GM12864 (cell line): ENCODE measurements at regions not wholly inside any gene's neighbourhood (a gene's known extent, or its start where the extent isn't known, plus 50 kb on each side); places are given as distances from the start of the nearest gene placed in this dataset.

Experiments used
- DNase-seq: peaks from one replicate; pipeline ENCODE4 v3.0.0-alpha.2; 2011; ENCODE audit warnings: low read depth
- H3K4me3 ChIP-seq: 2 replicates; pipeline ENCODE4 v1.5.1; 2011; ENCODE audit warnings: mild to moderate bottlenecking, low read depth, low read length, control low read depth
- TF ChIP-seq, protein P1 (sequence below): IDR thresholded peaks from 2 replicates; pipeline ENCODE4 v1.5.1; 2011; ENCODE audit warnings: low read depth, mild to moderate bottlenecking, moderate library complexity, low read length, control low read depth, inconsistent platforms; ENCODE audit errors: missing control alignments

GRCh38 chrX:113966791-113967190 lies 617.1 kb upstream of the HTR2C start:
- no peak overlapping the region for H3K4me3 ChIP-seq
- TF ChIP-seq, protein P1, sequence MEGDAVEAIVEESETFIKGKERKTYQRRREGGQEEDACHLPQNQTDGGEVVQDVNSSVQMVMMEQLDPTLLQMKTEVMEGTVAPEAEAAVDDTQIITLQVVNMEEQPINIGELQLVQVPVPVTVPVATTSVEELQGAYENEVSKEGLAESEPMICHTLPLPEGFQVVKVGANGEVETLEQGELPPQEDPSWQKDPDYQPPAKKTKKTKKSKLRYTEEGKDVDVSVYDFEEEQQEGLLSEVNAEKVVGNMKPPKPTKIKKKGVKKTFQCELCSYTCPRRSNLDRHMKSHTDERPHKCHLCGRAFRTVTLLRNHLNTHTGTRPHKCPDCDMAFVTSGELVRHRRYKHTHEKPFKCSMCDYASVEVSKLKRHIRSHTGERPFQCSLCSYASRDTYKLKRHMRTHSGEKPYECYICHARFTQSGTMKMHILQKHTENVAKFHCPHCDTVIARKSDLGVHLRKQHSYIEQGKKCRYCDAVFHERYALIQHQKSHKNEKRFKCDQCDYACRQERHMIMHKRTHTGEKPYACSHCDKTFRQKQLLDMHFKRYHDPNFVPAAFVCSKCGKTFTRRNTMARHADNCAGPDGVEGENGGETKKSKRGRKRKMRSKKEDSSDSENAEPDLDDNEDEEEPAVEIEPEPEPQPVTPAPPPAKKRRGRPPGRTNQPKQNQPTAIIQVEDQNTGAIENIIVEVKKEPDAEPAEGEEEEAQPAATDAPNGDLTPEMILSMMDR = no peak
- DNase-seq = no peak

GRCh38 chrX:113962343-113962742 lies 621.5 kb upstream of the HTR2C start:
- TF ChIP-seq, protein P1 = no peak
- DNase-seq = no peak
- H3K4me3 ChIP-seq = no peak overlapping the region

- no peak for DNase-seq
- H3K4me3 ChIP-seq = no peak overlapping the region
- TF ChIP-seq, protein P1 = no peak
These were observed 623.8 kb upstream of the HTR2C start for GRCh38 chrX:113959912-113960626.

- TF ChIP-seq, protein P1 = no peak
- no peak overlapping the region for H3K4me3 ChIP-seq
- no peak for DNase-seq
These were observed 627.0 kb upstream of the HTR2C start for GRCh38 chrX:113956936-113957335.

GRCh38 chrX:113954297-113954696 lies 629.6 kb upstream of the HTR2C start:
- no peak for DNase-seq
- TF ChIP-seq, protein P1 = no peak
- H3K4me3 ChIP-seq = no peak overlapping the region

GRCh38 chrX:113950081-113950678 lies 633.7 kb upstream of the HTR2C start:
- TF ChIP-seq, protein P1 = no peak
- no peak for DNase-seq
- no peak overlapping the region for H3K4me3 ChIP-seq

GRCh38 chrX:113947548-113947947 lies 636.3 kb upstream of the HTR2C start:
- no peak overlapping the region for H3K4me3 ChIP-seq
- TF ChIP-seq, protein P1 = no peak

More at GRCh38 chrX:113947548-113947947, 636.3 kb upstream of the HTR2C start:
- no peak for DNase-seq
